ENCODE measurements at regions not wholly inside any gene's neighbourhood (a gene's known extent, or its start where the extent isn't known, plus 50 kb on each side); places are given as distances from the start of the nearest gene placed in this dataset.

- no peaks in the 10 kb centered on the region for H3K27me3 Mint-ChIP-seq (ENCODE audit: unreplicated experiment)
These were observed 332.5 kb upstream of the NRIP1 start for GRCh38 chr21:15397258-15397657.

DNA sequence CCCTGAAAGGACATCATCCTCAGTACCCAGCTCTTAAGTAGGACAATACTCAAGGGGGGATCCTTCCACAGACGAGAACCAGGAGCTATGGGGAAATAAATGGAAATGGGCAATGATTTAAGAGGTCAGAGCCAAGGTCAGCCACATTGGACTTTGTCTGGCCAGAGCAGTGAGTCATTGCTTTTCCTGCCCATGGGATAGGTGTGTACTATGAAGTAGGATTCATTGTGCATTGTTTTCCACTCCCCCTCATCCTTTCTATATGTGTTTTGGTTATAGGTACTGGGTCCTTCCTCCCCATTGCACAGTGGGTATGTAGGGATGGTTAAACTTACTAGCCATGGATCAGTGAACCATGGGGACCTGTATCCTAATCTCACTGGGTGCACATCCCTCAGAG, 328.9 kb upstream of the USP25 start:
- H3K27ac Mint-ChIP-seq (ENCODE audit: unreplicated experiment), result no peak overlapping the region
- H3K4me3 Mint-ChIP-seq (ENCODE audit: unreplicated experiment), result no peak overlapping the region
- H3K9me3 Mint-ChIP-seq (ENCODE audit: unreplicated experiment), result no peaks in the 10 kb centered on the region
- TF ChIP-seq CTCF (IDR thresholded peaks at IDR 0.05; ENCODE audit: partially characterized antibody, unreplicated experiment), result no peak
- H3K36me3 Mint-ChIP-seq (ENCODE audit: unreplicated experiment), result no peaks in the 10 kb centered on the region
- no peaks in the 10 kb centered on the region for H3K4me1 Mint-ChIP-seq (ENCODE audit: low read depth, unreplicated experiment)
- no peaks in the 10 kb centered on the region for H3K27me3 Mint-ChIP-seq (ENCODE audit: unreplicated experiment)
- DNase-seq, result no peak

More at GRCh38 chr21:15397258-15397657, 332.5 kb upstream of the NRIP1 start:
- Mint-ChIP-seq H3K4me3 (ENCODE audit: unreplicated experiment) (no peak overlapping the region), H3K36me3 (ENCODE audit: unreplicated experiment) (no peaks in the 10 kb centered on the region), H3K27ac (ENCODE audit: unreplicated experiment) (no peak overlapping the region), H3K9me3 (ENCODE audit: unreplicated experiment) (no peaks in the 10 kb centered on the region), H3K4me1 (ENCODE audit: low read depth, unreplicated experiment) (no peaks in the 10 kb centered on the region)
- TF ChIP-seq CTCF (IDR thresholded peaks at IDR 0.05; ENCODE audit: partially characterized antibody, unreplicated experiment), result no peak
- DNase-seq, result no peak

DNA sequence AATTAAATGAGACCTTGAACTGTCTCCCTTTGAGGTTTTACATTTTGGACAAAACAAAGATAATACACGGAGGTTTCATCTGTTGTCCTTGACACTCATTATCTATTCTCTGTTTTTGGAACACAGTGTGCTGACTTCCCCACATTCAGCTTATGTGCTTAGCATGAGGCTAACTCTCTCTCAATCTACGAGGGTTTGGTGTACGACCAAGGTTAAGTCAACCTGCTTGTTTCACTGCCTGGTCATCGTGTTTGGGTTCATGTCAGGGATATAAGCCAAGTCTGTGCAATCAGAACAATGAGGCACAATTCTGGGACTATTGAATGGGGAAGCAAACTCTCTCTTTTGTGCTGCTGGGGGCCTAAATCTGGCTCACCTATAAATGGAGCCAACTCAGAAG, 328.5 kb upstream of the USP25 start:
- Mint-ChIP-seq H3K27me3 (ENCODE audit: unreplicated experiment) (no peaks in the 10 kb centered on the region), H3K4me1 (ENCODE audit: low read depth, unreplicated experiment) (no peaks in the 10 kb centered on the region), H3K9me3 (ENCODE audit: unreplicated experiment) (no peaks in the 10 kb centered on the region), H3K27ac (ENCODE audit: unreplicated experiment) (no peak overlapping the region), H3K36me3 (ENCODE audit: unreplicated experiment) (no peaks in the 10 kb centered on the region), H3K4me3 (ENCODE audit: unreplicated experiment) (no peak overlapping the region)
- TF ChIP-seq CTCF (IDR thresholded peaks at IDR 0.05; ENCODE audit: partially characterized antibody, unreplicated experiment), result no peak
- no peak for DNase-seq

DNA sequence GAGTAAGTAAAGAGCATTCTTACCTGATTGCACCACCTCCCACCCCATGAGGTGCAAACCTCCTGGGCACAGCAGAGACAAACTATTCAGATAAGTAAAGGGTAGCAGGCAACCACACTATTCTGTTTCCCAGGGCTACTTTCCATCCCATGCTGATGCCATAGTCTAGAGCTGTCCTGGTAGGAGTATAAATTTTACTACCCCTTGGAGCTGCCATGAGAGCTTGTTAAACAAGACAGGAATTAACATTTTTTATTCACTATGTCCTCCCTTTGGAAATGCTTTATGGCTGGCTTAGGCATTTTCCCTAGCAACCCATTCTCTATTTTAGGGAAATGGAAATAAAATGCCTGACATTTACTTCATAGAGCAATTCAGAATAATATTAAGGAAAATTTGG, 324.6 kb upstream of the USP25 start:
- Mint-ChIP-seq H3K4me1 (ENCODE audit: low read depth, unreplicated experiment) (no peaks in the 10 kb centered on the region), H3K27ac (ENCODE audit: unreplicated experiment) (no peak overlapping the region)
- no peak for TF ChIP-seq CTCF (IDR thresholded peaks at IDR 0.05; ENCODE audit: partially characterized antibody, unreplicated experiment)

DNA sequence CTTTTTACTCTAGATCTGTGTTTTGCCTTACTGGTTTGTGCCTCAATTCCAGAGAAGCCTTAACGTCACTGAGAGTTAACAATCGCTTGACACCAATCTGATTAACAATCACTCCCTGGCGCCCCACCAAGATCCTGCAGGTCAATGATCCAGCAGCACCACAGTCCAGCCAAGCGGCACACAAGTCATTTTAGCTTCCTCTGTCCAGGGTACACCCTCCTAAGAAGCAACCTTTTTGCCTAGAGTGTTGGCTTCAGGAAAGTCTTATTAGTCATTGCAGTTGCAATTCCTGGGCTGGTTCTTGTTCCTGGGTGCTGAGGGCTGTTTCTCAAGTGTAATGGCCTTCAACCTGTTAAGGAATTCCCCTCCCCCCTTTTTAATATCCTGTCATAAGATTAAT, 323.0 kb upstream of the USP25 start:
- H3K27ac Mint-ChIP-seq (ENCODE audit: unreplicated experiment), result no peak overlapping the region
- no peak overlapping the region for H3K4me3 Mint-ChIP-seq (ENCODE audit: unreplicated experiment)
- no peaks in the 10 kb centered on the region for H3K4me1 Mint-ChIP-seq (ENCODE audit: low read depth, unreplicated experiment)
- DNase-seq, result no peak
- no peaks in the 10 kb centered on the region for H3K36me3 Mint-ChIP-seq (ENCODE audit: unreplicated experiment)
- H3K27me3 Mint-ChIP-seq (ENCODE audit: unreplicated experiment), result no peaks in the 10 kb centered on the region
- no peak for TF ChIP-seq CTCF (IDR thresholded peaks at IDR 0.05; ENCODE audit: partially characterized antibody, unreplicated experiment)
- no peaks in the 10 kb centered on the region for H3K9me3 Mint-ChIP-seq (ENCODE audit: unreplicated experiment)

More for the DNA sequence above, 324.6 kb upstream of the USP25 start:
- Mint-ChIP-seq H3K9me3 (ENCODE audit: unreplicated experiment) (no peaks in the 10 kb centered on the region), H3K36me3 (ENCODE audit: unreplicated experiment) (no peaks in the 10 kb centered on the region), H3K4me3 (ENCODE audit: unreplicated experiment) (no peak overlapping the region), H3K27me3 (ENCODE audit: unreplicated experiment) (no peaks in the 10 kb centered on the region)
- DNase-seq, result no peak

All from glutamatergic neuron (in vitro differentiated cells).